NCI-H146 (cell line): ENCODE measurements at regions not wholly inside any gene's neighbourhood (a gene's known extent, or its start where the extent isn't known, plus 50 kb on each side); places are given as distances from the start of the nearest gene placed in this dataset.
"Not testable (repeated sequence)": the region's sequence is repeated elsewhere in the genome, so short reads cannot be mapped to it uniquely, and the experiment has no call there.

Experiments
- DNase-seq: peaks from one replicate; lab custom pipeline; 2025; lab: John Stamatoyannopoulos, UW

DNA sequence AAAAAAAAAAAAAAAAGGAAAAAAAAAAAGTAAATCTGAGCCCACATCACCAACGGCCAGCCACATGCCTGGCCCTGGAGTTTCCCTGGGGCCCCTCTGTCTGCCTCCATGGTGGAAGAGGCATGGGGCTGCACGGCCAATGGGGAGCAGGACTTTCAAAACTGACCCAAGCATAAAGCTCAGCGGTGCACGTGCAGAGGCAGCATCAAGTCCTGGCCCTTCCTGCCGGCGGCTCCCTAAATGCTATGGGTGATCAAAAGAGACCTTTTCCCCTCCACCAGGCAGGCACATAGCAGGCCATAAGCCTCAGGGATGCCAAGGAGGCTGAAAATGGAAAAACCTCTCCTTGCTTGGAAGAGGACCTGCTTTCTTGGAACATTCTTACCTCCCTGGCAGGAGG lies 94.3 kb downstream of the OAT start:
- DNase-seq = no peak

DNA sequence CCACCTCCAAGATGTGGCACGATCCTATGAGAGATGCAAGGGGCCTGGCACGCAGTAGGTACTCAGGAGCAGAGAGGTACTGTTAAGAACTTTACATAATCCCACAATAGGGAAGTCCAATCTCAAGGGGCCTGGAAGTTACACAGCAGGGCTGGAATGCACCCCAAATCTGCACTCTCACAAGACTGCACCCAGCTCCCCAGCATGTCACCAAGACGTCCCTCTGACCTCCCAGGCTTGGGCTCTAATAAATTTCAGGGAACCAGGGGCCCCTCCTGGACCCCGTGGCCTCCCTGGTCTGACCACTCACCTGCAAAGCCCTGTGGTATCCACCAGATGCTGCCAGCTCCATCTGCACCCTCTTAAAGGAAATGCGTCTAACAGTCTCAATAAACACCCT lies 94.9 kb downstream of the OAT start:
- DNase-seq = no peak

DNA sequence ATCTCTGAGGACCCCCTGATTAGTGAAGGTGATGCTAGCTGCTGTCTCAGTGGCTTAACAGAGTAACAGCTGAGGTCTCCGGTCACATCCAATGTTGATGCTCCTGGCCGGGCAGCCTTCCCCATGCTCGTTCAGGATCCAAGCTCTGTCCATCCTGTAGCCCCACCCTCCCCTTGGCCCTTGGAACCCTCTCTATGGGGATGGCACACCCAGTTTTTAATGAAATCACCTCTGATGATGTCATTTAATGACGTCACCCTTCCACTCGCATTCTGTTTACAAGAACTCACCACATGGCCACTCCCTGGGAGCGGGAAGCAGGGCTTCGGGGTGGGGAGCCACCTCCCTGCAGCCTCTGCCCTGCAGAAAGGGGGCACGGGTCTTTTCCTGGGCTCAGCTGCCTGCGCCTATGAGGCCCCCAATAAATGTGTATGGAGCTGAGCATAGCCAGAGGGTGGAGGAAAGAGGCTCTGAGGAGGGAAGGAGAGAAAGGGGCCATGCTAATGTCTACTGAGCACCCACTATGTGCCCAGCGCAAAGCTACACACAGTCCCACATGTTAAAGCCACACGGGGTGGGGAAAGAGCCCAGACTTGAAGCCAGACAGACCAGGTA lies 95.5 kb downstream of the OAT start:
- DNase-seq = no peak

DNA sequence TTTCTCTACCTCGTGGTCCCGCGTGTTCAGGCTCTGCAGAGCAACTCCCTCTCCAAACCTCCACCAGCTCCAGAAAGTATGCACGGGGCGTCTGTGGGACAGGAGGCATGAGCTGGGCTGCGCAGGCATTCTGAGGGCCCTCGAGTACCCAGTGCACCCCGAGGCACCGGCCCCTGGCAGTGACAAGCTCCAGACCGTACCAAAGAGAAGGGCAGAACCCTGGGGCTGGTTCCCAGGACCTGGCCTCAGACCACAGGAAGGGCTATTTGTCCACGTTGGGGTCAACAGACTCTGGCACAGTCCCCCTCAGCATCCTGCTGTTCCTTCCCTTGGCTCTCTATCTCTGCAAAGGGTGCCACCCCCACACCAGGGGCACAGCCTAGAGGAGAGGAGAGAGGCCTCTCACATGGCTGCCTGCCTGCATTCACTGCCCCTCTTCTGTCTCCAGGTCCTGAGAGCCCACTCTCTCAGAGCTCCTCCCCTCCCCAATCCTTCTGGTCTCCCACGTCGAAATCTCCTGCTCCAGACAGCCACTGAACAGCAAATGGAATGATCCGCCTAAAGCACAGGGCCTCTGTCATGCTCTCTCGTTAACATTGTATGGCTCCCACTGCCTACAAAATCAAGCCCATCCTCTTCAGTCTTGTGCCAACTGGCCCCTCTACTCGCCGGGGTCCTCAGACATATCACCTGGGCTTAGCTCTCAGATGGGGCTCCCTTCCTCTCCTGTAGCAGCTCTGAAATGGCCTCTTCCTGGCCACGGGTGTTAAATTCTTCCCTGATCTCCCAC lies 96.3 kb downstream of the OAT start:
- DNase-seq = no peak

DNA sequence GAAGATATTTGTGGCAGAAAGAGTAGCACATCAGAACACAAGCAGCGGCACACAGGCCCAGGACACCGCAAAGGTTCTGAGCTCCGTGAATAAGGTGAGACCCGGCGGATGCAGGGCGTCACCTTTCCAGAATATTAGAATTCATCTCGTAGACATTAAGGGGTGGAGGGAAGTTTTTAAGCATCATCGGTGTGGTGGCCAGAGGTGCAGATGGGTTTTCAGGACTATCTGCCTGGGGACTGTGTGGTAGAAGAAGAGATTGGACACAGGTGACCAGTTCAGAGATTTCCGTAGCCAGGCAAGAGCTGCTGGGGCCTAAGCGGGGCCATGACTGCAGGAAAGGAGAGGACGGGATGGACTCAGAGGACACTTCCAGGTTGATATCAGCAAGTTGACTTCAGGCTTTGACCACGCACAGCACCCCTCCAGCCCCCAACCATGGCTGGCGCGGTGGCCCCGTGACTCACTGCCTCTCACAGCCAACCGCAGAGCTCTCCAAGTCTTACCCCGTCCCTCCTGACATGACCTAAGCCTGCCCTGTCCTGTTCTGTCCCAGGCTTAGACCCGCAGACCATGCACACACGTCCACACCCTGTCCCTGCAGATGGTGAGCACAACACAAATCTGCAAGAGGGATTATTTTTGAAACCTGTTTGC lies 97.2 kb downstream of the OAT start:
- no peak for DNase-seq

DNA sequence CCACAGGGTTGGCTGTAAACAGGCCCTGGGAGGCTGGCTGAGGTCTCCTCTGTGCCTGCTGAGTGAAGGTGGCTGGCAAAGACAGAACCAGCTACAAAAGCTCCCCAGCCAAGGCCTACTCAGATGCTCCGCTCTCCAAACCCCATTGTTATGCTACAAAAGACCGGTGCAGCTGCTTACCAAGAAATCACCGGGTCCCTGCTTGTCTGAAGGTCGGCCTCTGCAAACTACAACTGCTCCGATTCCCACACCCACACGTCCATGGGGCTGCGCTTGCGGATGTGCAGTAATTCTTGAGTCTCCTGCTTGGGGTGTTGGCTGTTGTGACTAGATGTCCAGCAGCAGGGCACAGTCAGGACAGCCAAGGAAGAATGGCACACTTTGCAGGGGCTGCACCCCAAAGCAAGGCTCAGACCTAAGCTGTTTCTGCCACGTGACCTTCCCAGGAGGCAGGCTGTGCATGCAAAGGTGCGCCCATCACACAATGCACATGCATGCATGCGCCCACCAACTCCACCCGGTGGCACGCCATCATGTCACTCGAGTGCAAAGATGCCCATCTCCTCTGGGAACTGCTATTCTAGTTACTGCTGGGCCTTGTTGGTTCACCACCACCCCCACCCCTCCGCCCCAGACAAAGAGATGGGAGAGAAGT lies 97.8 kb downstream of the OAT start:
- DNase-seq = no peak

DNA sequence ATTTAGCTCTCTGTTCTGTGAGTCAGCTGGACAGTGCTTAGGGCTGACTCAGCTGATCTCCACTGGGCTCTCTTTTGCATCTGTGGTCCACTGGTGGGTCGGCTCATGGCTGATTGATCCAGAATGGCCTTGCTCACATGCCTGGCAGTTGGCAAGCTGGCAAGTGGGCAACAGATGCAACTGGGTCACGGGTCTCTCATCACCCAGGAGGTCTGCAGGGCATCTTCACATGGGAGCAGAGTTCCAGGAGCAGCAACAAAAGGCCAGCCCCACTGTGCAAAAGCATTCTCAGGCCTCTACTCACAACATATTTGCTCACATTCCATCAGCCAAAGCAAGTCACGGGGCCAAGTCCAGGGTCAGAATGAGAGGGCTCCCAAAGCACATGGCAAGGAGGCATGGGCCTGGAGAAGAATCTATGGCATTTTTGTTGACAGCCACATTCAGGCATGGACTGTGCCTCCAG lies 98.8 kb downstream of the OAT start:
- no peak for DNase-seq

DNA sequence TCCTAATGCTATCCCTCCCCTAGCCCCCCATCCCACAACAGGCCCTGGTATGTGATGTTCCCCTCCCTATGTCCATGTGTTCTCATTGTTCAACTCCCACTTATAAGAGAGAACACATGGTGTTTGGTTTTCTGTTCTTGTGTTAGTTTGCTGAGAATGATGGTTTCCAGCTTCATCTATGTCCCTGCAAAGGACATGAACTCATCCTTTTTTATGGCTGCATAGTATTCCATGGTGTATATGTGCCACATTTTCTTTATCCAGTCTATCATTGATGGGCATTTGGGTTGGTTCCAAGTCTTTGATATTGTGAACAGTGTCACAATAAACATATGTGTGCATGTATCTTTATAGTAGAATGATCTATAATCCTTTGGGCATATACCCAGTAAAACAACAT lies 99.2 kb downstream of the OAT start:
- not testable (repeated sequence) for DNase-seq

DNA sequence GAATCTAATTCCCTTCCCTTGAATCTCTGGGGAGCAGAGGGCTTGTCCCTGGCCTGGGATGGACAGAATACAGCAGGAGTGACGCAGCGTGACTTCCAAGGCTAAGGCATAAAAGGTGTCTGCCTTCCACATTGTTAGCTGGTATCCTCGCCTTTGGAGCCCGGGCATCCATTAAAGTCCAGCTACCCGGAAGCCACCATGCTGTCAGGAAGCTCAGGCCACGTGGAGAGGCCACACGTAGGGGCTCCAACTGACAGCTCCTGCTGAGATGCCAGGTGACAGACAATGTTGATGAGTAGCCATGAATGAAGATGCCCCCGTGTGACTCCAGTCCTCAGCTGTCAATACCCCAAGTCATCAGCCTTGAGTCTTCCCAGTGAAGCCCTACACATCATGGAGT lies 99.9 kb downstream of the OAT start:
- DNase-seq = no peak

DNA sequence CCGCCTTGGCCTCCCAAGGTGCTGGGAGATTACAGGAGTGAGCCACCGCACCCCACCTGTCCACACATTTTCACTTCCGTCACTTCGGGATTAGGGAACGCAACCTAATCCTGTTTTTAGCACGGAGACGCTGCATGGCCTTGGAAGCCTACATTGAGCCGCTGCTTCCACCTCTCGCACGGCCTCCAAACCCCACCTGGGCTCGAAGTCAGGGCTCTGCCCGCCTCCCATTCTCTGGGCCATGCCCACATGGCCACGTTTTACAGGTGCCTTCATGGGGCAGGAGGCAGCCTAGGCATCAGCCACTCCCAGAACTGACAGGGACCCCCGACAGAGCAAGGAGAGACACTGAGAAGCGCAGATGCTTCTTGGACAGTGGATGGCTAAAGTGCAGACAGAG lies 100.6 kb downstream of the OAT start:
- DNase-seq = no peak

DNA sequence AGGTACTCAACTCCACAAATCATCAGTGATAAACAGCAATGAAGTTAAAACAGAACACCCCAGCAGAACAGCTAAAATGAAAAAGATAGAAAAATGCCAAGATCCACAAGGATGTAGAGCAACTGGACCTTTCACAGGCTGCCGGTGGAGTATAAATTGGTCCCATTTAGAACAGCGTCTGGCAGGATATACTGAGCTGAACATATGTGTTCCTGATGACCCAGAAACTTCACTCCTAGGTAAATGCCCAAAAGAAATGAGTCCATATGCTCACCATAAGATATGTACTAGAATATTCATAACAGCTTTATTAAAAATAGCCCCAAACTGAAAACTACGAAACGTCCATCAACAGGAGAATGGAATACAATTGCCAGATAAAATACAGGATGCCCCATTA lies 102.4 kb downstream of the OAT start:
- DNase-seq = no peak

DNA sequence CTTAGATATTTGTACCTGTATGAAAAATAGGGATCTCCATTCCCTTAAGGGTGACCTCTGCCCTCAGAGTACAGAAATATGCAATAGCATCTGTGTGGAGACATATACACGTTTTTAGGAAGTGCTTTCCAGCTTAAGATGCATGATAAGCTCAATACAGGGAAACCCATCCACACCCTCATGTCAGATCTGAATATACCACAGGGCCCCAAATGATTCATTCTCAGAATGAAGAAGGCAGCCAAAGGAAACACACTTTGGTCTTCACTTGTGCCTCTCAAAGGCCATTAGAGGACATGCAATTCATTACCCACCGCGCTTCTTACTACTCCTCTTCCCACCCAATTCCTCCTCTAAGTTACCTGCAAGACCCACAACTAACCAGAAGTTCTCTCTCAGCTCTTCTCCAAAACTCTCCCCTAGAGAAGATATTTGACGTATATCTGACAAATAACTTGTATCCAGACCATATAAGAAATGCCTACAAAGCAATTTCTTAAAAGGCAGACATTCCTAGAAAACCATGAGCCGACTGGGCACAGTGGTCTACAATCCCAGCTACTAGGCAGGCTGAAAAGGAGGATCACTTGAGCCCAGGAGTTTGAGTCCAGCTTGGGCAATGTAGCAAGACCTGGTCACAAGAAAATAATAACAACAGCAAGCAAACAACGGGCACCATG lies 103.0 kb downstream of the OAT start:
- no peak for DNase-seq

DNA sequence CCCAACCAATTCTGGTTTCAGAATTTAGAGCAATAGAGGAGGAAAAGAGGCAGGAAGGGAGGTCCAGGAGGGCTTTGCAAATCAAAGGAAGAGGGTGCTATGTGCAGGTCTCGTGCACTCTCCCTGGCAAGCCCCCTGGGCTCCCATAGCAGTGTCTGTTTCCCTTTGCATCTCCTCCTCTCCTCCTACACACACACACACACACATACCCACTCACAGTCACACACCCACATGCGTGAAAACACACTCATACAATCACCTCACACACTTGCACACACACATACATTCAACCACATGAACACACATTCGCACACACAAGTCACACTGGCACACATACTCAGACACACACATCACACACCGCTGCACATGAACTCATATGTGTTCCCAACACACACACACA lies 105.3 kb downstream of the OAT start:
- DNase-seq = no peak

DNA sequence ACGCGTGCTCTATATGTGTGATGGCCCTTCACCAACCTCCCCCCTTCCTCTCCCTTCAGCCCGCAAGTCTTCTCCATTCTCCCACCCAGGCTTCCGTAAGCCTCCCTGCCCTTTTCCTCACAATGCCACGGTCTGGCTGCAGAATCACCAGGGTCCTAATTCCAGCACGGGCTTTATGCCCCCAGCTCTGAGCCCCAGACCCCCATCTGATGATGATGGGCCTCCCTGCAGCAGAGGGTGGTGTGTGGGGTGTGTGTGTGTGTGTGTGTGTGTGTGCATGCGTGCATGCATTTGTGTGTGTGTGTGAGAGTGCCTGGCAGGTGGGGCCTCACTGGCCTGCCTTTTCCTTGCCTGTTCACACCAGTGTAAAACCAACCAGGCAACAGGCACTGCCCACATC lies 109.9 kb downstream of the OAT start:
- no peak for DNase-seq

DNA sequence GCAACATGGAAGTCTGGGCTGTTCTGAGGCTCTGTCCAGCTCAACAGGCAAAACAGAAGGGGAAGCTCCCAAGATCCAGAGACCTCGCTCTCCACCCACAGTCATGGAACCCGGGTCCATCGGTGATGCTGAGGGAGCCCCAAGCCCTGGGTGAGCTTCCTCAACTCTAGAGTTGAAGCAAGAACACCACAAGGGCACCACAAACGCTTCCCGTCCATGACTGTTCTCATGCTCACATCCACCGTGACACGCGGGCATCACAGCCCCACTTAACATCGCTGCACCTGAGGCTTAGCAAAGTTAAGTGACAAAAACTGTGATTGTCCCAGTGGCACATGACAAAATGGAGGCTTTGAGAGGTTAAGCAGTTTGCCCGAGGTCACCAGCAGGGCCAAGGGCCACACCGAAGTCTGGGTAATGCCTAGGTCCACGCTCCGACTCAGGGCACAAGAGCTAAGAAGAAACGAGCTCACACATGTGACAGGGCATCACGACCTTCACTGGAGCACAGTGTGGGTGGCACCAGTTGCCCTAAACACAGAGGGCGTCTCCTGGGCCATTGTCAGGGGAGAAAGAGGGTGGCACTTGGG lies 110.6 kb downstream of the OAT start:
- DNase-seq = no peak

DNA sequence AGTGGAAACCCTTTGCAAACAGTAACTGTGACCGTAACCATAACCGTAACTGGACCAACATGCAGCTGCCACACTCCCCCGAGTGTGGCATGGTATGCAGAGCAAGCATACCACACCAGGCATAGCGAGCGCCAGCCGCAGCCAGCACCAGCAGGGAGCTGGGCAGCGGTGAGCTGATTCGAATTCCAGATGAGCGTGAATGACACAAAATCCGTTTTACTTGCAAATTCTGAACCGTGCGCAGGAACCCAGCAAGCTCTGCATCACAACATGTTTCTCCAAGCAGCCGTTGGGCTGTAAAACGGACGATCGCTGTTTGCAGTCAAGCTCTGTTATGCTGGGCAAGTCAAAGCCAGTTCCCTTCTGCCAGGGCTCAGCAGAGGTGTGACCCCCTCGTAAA lies 111.1 kb downstream of the OAT start:
- DNase-seq = no peak

DNA sequence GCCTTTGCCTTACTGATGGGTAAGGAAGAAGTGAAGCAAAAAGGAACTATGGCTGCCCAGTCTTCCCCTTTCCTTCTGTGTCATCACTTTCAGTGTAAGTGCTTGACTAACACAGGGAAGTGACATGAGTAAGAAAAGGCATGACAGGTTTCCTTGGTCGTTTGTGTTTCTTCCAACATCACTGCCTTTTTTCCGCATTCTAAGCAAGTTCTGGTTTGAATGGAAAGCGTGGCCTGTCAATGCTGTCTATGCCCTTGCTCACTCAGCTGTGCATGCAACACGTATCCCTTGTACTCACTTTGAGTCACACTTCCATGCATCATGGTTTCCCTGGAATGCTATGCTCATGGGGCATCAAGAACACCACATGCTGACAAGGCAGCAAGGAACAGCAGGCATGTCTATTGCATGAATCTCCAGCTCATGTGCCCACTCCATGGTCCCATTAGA lies 111.8 kb downstream of the OAT start:
- no peak for DNase-seq

DNA sequence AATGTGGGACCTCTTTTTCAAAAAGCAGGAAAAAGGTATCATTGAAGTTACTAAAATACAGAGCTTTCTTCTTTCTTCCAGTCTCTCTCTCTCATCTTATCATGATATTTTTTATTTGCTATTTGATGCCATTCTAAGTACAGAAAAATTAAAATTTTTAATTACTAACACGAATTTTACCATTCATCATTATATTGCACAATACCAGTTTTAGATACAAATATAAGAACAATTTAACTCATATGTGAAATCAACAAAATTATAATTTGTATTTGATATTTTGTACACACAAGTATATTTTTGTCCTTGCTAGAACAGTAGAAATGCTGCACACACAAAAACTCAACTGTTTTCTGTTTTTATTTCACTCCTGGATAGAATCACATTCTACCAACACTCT lies 112.2 kb downstream of the OAT start:
- DNase-seq = no peak

DNA sequence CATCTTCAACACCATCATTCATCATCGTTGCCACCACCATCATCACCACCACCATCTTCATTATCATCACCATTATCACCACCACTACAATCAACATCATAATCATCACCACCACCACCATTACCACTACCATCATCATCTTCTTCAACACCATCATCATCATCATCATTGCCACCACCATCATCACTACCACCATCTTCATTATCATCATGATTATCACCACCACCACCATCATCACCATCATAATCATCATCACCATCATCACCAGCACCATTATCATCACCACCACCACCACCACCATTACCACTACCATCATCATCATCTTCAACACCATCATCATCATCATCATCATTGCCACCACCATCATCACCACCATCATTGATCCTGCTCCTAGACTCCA lies 112.7 kb downstream of the OAT start:
- DNase-seq = no peak

DNA sequence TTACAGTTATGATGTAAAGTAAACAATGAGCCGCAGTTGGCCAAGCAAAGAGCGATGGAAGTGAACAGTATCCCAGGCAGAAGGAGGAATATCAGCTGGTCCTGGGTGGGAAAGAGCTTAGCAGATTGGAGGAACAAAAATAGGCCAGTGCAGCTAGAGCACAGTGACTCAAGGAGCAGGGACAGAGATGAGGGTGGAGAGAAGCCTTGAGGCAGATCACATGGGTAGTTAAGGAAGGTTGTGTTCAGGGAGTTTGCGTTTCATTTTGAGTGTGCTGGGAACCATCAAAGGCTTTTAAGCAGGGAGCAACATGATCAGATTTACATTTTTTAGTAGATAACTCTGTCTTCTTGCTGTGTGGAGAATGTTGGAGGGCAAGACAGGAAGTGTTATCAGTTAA lies 113.6 kb downstream of the OAT start:
- DNase-seq = no peak

DNA sequence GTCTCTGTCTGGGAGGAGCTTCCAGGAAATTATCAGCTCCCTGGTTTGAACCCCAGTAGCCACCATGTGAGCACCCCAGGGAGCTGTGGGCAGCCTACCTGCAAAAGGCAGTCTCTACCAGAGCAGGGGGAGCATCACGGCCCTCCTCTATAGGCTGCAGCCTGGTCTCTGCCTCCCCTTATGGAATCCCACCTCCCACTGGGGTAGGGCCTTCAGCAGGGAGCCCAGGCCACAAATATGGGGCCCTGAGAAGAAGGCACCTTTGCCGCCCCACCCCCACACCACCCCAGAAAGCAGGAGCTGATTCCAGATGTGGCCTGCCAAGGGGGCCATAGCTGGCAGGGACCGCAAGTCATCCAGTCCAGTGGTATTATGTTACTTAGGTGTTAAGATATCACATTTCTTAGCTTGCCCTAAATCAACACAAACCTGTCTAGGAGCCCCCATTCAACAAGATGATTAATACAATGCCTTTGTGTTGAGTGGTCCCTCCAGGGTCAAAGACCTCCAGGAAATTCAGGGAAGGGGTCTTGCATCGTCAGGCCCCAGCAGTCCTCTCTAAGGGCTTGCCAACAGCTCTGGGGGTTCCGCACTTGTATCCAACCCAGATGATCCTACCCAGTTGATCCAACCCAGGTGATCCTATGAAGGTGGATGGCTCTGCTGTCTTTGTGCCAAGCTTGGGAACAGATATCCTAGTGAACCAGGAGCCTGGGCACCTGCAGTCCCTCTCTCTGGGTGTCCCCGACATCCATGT lies 114.9 kb downstream of the OAT start:
- no peak for DNase-seq
